Epithelial cell of esophagus (primary cell): ENCODE measurements at regions not wholly inside any gene's neighbourhood (a gene's known extent, or its start where the extent isn't known, plus 50 kb on each side); places are given as distances from the start of the nearest gene placed in this dataset.

Experiments used
- DNase-seq: peaks from one replicate; pipeline ENCODE4 v3.0.0; 2010; ENCODE audit warnings: low read depth
- H3K4me3 ChIP-seq: 2 replicates; pipeline ENCODE4 v1.5.1; 2011; ENCODE audit warnings: mild to moderate bottlenecking, low read length, control low read depth
- CTCF ChIP-seq: IDR thresholded peaks from 2 replicates; pipeline ENCODE4 v1.5.1; 2011; ENCODE audit warnings: low read depth, mild to moderate bottlenecking, low read length, control low read depth, inconsistent platforms; ENCODE audit not compliant: insufficient read depth; ENCODE audit errors: missing control alignments

DNA sequence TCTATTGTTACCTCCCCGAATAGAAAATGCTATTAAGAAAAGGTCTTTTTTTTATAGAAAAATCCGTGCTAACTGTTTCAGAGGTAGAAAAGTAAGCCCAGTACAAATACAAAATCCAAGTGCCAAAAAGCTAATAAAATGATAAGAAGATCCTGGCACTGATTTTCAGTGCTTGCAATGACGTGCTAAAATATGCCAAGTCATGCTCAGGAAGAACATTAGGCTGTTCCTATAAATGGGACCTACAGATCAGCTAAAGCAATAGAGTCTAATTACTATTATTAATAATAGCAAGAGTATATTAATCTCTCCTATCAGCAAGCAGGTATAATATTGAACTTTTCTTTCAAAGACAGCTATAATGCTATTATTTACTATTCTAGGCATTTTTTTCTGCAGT, 305.8 kb downstream of the PPARGC1A start:
- DNase-seq: no peak
- no peak for TF ChIP-seq CTCF

DNA sequence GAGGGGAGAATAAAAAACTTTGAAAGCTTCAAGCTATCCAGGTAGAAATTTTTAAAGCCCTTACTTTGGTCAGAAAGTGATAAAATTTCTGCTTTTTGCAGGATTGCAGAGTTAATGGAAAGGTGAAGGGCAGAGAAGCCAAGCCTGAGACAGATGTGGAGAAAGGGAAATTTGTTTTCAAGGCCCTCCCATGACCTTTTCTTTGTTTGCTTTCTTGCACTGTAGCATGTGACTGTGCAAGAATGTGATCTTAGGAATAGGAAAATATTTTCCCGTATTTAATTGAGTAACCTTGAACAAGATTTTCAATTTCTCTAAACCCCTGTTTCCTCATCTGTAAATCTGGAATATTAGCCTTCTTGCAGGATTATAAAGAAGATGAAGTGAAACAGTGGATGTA, 307.2 kb downstream of the PPARGC1A start:
- TF ChIP-seq CTCF: no peak
- DNase-seq: no peak
- H3K4me3 ChIP-seq: no peak overlapping the region

More for the DNA sequence above, 305.8 kb downstream of the PPARGC1A start:
- no peak overlapping the region for H3K4me3 ChIP-seq

DNA sequence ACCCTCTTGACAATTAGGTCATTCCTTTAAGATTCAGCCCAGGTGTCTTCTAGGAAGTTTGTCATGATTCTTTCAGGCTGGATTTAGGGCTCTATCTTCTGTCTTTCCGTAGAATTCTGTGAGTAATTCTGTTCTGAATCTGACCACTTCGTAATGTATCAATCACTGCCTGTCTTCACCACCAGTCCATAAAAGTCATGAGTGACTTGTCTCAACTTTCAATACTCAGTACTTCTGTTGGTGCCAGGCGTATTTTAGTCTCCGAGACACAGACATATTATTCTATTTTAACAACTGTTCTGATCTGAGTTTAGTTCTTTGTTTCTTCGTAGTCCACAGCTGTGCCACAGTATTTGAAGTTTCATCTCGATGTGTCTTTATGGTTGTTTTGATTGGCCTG, 310.7 kb downstream of the PPARGC1A start:
- no peak overlapping the region for H3K4me3 ChIP-seq
- DNase-seq: no peak
- TF ChIP-seq CTCF: no peak

- TF ChIP-seq CTCF: no peak
- H3K4me3 ChIP-seq: no peak overlapping the region
- no peak for DNase-seq
Observed at GRCh38 chr4:23577398-23577797, 312.4 kb downstream of the PPARGC1A start.

DNA sequence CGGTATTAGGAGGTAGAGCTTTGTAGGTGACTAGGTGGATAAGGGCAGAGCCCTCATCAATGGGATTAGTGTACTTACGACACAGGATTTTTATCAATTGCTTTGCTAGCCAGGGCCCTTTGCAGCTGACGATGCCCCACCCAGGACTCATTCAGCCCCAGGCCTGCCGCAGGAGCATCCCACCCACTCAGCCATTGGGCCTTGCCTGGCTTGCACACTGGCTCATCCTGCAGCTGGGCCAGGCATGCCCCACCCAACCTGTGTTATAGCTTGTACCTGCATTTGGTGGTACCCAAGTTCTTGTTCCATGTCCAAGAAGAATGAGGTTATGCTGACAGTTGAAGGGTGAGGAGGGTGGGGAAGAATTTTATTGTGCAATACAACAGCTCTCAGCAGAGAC, 317.5 kb downstream of the PPARGC1A start:
- H3K4me3 ChIP-seq: no peak overlapping the region
- TF ChIP-seq CTCF: no peak
- DNase-seq: no peak

GRCh38 chr4:23567338-23567737, 322.5 kb downstream of the PPARGC1A start:
- H3K4me3 ChIP-seq: no peak overlapping the region
- no peak for TF ChIP-seq CTCF
- DNase-seq: no peak

- DNase-seq: no peak
- TF ChIP-seq CTCF: no peak
- no peak overlapping the region for H3K4me3 ChIP-seq
Observed at GRCh38 chr4:23560748-23561147, 329.1 kb downstream of the PPARGC1A start.
